ENCODE measurements at regions not wholly inside any gene's neighbourhood (a gene's known extent, or its start where the extent isn't known, plus 50 kb on each side); places are given as distances from the start of the nearest gene placed in this dataset.

DNA sequence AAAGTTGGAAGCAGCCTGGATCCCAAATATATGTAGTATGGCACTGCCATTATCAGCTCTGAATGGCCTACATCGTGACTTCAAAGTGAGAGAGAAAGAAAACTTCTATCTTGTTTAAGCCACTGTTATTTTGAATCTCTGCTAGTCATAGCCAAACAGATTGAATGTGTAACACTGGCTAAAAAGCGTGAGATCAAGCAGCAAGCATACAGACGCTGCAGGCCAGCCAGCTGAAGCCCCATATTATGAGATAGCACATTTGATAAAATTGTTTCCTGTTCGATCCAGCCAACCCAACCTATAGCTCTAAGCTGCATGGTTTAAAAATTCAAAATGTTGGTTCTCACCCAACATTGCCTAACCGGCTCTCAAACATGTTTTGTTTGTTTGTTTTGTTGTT, 95.0 kb downstream of the DUSP6 start:
- Histone ChIP-seq H3K4me1 (no peaks in the 10 kb centered on the region), H3K4me3 (no peak overlapping the region), H3K36me3 (no peaks in the 10 kb centered on the region), H3K27ac (no peak overlapping the region), H3K27me3 (no peaks in the 10 kb centered on the region), H3K9me3 (no peaks in the 10 kb centered on the region)
- no peak for DNase-seq
- intact Hi-C loops (cut with DNase I; ENCODE audit: low total_unique reads): no loop called here
- TF ChIP-seq, protein P1, sequence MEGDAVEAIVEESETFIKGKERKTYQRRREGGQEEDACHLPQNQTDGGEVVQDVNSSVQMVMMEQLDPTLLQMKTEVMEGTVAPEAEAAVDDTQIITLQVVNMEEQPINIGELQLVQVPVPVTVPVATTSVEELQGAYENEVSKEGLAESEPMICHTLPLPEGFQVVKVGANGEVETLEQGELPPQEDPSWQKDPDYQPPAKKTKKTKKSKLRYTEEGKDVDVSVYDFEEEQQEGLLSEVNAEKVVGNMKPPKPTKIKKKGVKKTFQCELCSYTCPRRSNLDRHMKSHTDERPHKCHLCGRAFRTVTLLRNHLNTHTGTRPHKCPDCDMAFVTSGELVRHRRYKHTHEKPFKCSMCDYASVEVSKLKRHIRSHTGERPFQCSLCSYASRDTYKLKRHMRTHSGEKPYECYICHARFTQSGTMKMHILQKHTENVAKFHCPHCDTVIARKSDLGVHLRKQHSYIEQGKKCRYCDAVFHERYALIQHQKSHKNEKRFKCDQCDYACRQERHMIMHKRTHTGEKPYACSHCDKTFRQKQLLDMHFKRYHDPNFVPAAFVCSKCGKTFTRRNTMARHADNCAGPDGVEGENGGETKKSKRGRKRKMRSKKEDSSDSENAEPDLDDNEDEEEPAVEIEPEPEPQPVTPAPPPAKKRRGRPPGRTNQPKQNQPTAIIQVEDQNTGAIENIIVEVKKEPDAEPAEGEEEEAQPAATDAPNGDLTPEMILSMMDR (IDR thresholded peaks at IDR 0.05): no peak
- TF ChIP-seq POLR2A (IDR thresholded peaks at IDR 0.05): no peak

DNA sequence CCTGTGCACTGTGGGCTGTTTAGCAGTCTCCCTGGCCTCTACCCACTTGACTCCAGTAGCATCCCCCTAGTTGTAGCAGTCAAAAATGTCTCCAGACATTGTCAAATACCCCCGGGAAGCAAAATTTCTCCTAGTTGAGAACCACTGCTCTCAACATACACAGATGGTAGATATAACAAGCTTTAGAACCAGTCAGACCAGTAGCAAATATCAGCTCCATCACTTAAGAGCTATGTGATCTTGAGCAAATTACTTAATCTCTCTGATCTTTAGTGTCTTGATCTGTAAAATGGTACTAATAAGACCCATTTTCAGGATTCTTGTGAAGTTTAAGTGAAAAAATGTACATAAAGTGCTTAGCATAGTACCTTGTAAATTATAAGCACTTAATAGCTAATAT, 96.2 kb downstream of the DUSP6 start:
- H3K36me3 ChIP-seq: no peaks in the 10 kb centered on the region
- H3K27me3 ChIP-seq: no peaks in the 10 kb centered on the region
- no peaks in the 10 kb centered on the region for H3K9me3 ChIP-seq
- intact Hi-C loops (cut with DNase I; ENCODE audit: low total_unique reads): no loop called here
- DNase-seq: no peak
- no peaks in the 10 kb centered on the region for H3K4me1 ChIP-seq
- H3K27ac ChIP-seq: no peak overlapping the region
- no peak overlapping the region for H3K4me3 ChIP-seq
- TF ChIP-seq, protein P1 (IDR thresholded peaks at IDR 0.05): no peak

DNA sequence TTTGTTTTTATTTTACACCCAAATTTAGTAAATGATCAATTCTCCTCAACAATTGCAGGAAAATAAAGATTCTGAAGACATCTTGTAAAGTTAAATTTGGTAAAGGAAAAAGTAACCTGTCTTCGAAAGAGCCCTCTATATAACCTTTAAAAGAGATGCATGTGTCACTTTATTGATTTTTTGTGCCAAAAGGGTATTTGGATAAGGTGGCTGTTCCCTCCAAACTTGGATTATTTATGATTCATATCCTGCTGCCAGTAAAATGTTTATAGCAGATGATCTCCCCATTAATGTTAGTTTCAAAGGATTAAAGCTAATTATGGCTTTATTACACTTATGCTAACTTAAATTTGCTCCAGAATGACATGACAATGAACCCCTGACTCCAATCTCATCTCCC, 98.8 kb downstream of the DUSP6 start:
- TF ChIP-seq, protein P1 (IDR thresholded peaks at IDR 0.05): no peak
- TF ChIP-seq POLR2A (IDR thresholded peaks at IDR 0.05): no peak
- Histone ChIP-seq H3K4me3 (no peak overlapping the region), H3K27me3 (no peaks in the 10 kb centered on the region), H3K4me1 (no peaks in the 10 kb centered on the region), H3K9me3 (no peaks in the 10 kb centered on the region), H3K36me3 (no peaks in the 10 kb centered on the region), H3K27ac (no peak overlapping the region)
- DNase-seq: no peak
- intact Hi-C loops (cut with DNase I; ENCODE audit: low total_unique reads): no loop called here

DNA sequence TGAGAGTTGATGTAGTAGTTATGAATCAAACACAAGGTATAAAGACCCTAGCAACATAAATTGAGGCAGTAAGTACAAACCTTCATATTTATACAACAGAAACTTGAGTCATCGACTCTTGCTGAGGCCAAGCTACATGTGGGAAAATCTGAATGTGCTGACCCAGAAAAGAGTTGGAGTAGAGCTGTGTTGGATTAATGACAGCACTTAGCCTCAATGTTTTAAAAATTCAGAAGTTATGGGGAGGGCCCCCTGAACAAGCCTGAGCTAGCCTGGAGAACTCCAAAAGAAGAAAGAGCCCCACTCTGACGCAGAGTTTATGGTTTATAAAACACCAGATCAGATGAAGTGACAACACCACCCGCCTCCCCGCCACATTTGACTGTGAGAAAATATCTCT, 100.0 kb downstream of the DUSP6 start:
- no peaks in the 10 kb centered on the region for H3K4me1 ChIP-seq
- TF ChIP-seq, protein P1 (IDR thresholded peaks at IDR 0.05): no peak
- no peak for TF ChIP-seq POLR2A (IDR thresholded peaks at IDR 0.05)
- no peaks in the 10 kb centered on the region for H3K36me3 ChIP-seq
- no peaks in the 10 kb centered on the region for H3K27me3 ChIP-seq
- no peak overlapping the region for H3K4me3 ChIP-seq
- intact Hi-C loops (cut with DNase I; ENCODE audit: low total_unique reads): no loop called here
- DNase-seq: no peak
- H3K9me3 ChIP-seq: no peaks in the 10 kb centered on the region
- H3K27ac ChIP-seq: no peak overlapping the region

DNA sequence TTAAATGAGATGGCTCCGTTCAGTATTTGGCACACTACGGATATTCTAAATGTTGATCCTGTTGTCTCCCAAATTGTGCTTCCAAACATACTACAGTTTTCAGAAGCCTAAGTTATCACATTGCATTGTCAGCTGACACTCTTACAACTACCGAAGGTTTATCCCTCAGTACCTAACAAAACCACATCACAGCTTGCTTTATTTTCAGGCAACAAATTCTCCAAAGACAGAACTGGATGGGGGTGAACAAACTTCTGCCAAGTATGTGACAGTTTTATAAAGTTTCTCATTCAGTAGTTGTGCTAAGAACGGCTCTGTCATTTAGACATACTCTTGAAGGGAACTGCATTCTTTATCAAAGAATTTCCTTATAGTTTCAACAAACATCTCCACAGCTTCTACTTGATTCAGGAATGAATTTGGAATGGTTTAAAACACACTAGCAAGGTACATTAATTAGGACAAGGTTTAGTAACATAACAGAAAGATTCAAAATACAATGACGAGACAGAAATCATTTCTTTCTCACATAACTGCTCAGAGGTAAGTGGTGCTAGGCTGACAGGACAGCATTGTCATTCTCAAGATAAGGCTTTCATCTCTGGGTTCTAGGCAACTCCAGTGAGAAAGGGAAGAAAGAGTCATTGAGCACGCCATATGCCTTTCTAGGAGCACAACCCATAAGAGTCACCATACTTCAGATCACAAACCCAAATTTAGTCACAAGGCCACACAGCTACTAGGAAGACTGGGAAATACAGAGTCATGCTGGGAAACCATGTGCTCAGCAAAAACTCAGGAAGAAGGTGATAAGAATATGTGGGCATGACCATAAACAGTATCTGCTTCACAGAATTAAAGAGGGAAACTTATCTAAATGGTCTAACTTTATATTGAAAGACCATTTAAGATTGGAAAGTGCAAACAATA, 100.7 kb downstream of the DUSP6 start:
- H3K27ac ChIP-seq: no peak overlapping the region
- no peak for DNase-seq
- intact Hi-C loops (cut with DNase I; ENCODE audit: low total_unique reads): no loop called here
- no peaks in the 10 kb centered on the region for H3K36me3 ChIP-seq
- no peak overlapping the region for H3K4me3 ChIP-seq
- H3K4me1 ChIP-seq: no peaks in the 10 kb centered on the region
- H3K27me3 ChIP-seq: no peaks in the 10 kb centered on the region
- TF ChIP-seq, protein P1 (IDR thresholded peaks at IDR 0.05): no peak
- TF ChIP-seq POLR2A (IDR thresholded peaks at IDR 0.05): no peak
- H3K9me3 ChIP-seq: no peaks in the 10 kb centered on the region
